IMR-90 (cell line): ENCODE measurements at regions not wholly inside any gene's neighbourhood (a gene's known extent, or its start where the extent isn't known, plus 50 kb on each side); places are given as distances from the start of the nearest gene placed in this dataset.

Experiments used
- ATAC-seq: fragments of 200-7000 bp; cut with Tn5 transposase; 2 replicates; pipeline ENCODE4 v1.9.1; 2020; ENCODE audit warnings: low read depth, mild to moderate bottlenecking, moderate library complexity
- BruUV-seq: library from RNA; stranded (reverse); fragments of 400-500 nt; replicated peaks from 2 replicates; lab custom pipeline; 2021; lab: Mats Ljungman, UMichigan
- CTCF ChIA-PET: fragments of 300-600 bp; formaldehyde crosslinking; extraction: SDS; loops from one replicate; lab custom pipeline; 2021; ENCODE audit warnings: antibody characterized with exemption; lab: Yijun Ruan, JAX
- POLR2A ChIA-PET: fragments of 300-600 bp; sonication (Branson Sonifier 250); formaldehyde crosslinking; loops from one replicate; lab custom pipeline; 2022; ENCODE audit warnings: antibody characterized with exemption; ENCODE audit not compliant: unreplicated experiment; lab: Charles Lee
- DNase-seq: peaks from one replicate; pipeline ENCODE4 v3.0.0; 2013
- H2AFZ ChIP-seq: replicated peaks from 2 replicates; pipeline ENCODE3; 2013; ENCODE audit warnings: low read length, mild to moderate bottlenecking; ENCODE audit not compliant: poor library complexity
- H2AK5ac ChIP-seq: 2 replicates; pipeline ENCODE4 v1.6.1; 2013; ENCODE audit warnings: low read depth, low read length, inconsistent platforms
- H2AK9ac ChIP-seq: replicated peaks from 2 replicates; pipeline ENCODE3; 2013; ENCODE audit warnings: mild to moderate bottlenecking, low read depth, low read length, moderate library complexity; ENCODE audit not compliant: poor library complexity
- H2BK120ac ChIP-seq: 2 replicates; pipeline ENCODE4 v1.6.1; 2013; ENCODE audit warnings: low read depth, low read length, inconsistent platforms
- H2BK15ac ChIP-seq: 3 replicates; pipeline ENCODE4 v1.6.1; 2013; ENCODE audit warnings: low read depth, low read length, inconsistent platforms
- H2BK20ac ChIP-seq: 2 replicates; pipeline ENCODE4 v1.6.1; 2013; ENCODE audit warnings: low read depth, mild to moderate bottlenecking, inconsistent platforms, low read length, moderate library complexity
- H2BK5ac ChIP-seq: 2 replicates; pipeline ENCODE4 v1.6.1; 2013; ENCODE audit warnings: mild to moderate bottlenecking, low read depth, low read length, inconsistent platforms; ENCODE audit not compliant: poor library complexity, severe bottlenecking
- H3K14ac ChIP-seq: replicated peaks from 2 replicates; pipeline ENCODE4 v1.6.1; 2013; ENCODE audit warnings: low read depth, low read length, inconsistent platforms
- H3K18ac ChIP-seq: 2 replicates; pipeline ENCODE4 v1.6.1; 2013; ENCODE audit warnings: low read depth, low read length, control low read depth
- H3K23ac ChIP-seq: 2 replicates; pipeline ENCODE4 v1.6.1; 2013; ENCODE audit warnings: low read depth, low read length, inconsistent platforms
- H3K27ac ChIP-seq: 2 replicates; pipeline ENCODE4 v1.5.1; 2013; ENCODE audit warnings: mild to moderate bottlenecking, control low read depth, low read length; ENCODE audit not compliant: insufficient read depth
- H3K27me3 ChIP-seq: 2 replicates; pipeline ENCODE4 v1.6.1; 2013; ENCODE audit warnings: low read length; ENCODE audit not compliant: control insufficient read depth, insufficient read depth
- H3K36me3 ChIP-seq: 2 replicates; pipeline ENCODE4 v1.6.1; 2013; ENCODE audit warnings: low read length, mixed read lengths; ENCODE audit not compliant: control insufficient read depth, insufficient read depth
- H3K4ac ChIP-seq: 2 replicates; pipeline ENCODE4 v1.6.1; 2013; ENCODE audit warnings: low read depth, low read length, inconsistent platforms
- H3K4me1 ChIP-seq: 2 replicates; pipeline ENCODE4 v1.6.1; 2013; ENCODE audit warnings: low read length, mixed read lengths; ENCODE audit not compliant: control insufficient read depth, insufficient read depth
- H3K4me2 ChIP-seq: 2 replicates; pipeline ENCODE4 v1.6.1; 2013; ENCODE audit warnings: low read depth, mild to moderate bottlenecking, control low read depth, low read length, moderate library complexity
- H3K4me3 ChIP-seq: 2 replicates; pipeline ENCODE4 v1.5.1; 2013; ENCODE audit warnings: low read depth, mild to moderate bottlenecking, control low read depth, low read length, moderate library complexity; ENCODE audit not compliant: insufficient read depth
- H3K56ac ChIP-seq: 2 replicates; pipeline ENCODE4 v1.6.1; 2013; ENCODE audit warnings: low read length, inconsistent platforms; ENCODE audit not compliant: insufficient read depth; ENCODE audit errors: extremely low read depth
- H3K79me1 ChIP-seq, 2 experiments: 2 replicates each; pipeline ENCODE4 v1.6.1; 2013; ENCODE audit warnings: low read length in 2 of 2, inconsistent platforms in 1 of 2, low read depth in 1 of 2
- H3K9ac ChIP-seq: 2 replicates; pipeline ENCODE4 v1.6.1; 2013; ENCODE audit warnings: low read depth, low read length, control low read depth
- H3K9me1 ChIP-seq: 2 replicates; pipeline ENCODE4 v1.6.1; 2013; ENCODE audit warnings: low read length, inconsistent platforms; ENCODE audit not compliant: insufficient read depth
- H3K9me3 ChIP-seq: 2 replicates; pipeline ENCODE4 v1.6.1; 2013; ENCODE audit warnings: low read length; ENCODE audit not compliant: control insufficient read depth, insufficient read depth
- H4K20me1 ChIP-seq: 2 replicates; pipeline ENCODE4 v1.6.1; 2013; ENCODE audit warnings: low read length, inconsistent platforms; ENCODE audit not compliant: insufficient read depth
- H4K5ac ChIP-seq: 2 replicates; pipeline ENCODE4 v1.6.1; 2013; ENCODE audit warnings: mild to moderate bottlenecking, low read depth, low read length, control low read depth
- H4K8ac ChIP-seq, 2 experiments: 2 replicates each; pipeline ENCODE4 v1.6.1; 2013; ENCODE audit warnings: low read depth in 2 of 2, low read length in 2 of 2, control low read depth in 1 of 2, inconsistent platforms in 1 of 2
- H4K91ac ChIP-seq: 2 replicates; pipeline ENCODE4 v1.6.1; 2013; ENCODE audit warnings: low read depth, low read length, inconsistent platforms; ENCODE audit not compliant: insufficient read depth
- CEBPB ChIP-seq: IDR thresholded peaks from 2 replicates; pipeline ENCODE4 v1.6.1; 2012; ENCODE audit warnings: low read depth, low read length, improper control_type of control experiment
- NFE2L2 ChIP-seq: fragments of 150-350 bp; IDR thresholded peaks from 2 replicates; pipeline ENCODE4 v1.6.1; 2016; ENCODE audit warnings: low read depth, mild to moderate bottlenecking, low read length
- POLR2A ChIP-seq: IDR thresholded peaks from 2 replicates; pipeline ENCODE4 v1.6.1; 2012; ENCODE audit warnings: mild to moderate bottlenecking, low read depth, low read length
- WGBS, 2 experiments: methylation state at CpG; one replicate each; pipeline versions ENCODE4 v1.1.5 to v1.1.7; 2013; ENCODE audit warnings: missing lambda C conversion rate in 2 of 2; ENCODE audit not compliant: insufficient read length in 1 of 2; ENCODE audit errors: extremely low coverage in 2 of 2; 5-methylcytosine and 5-hydroxymethylcytosine counted together
- dilution Hi-C: fragments of 300-500 bp; cut with HindIII; formaldehyde crosslinking; loops from one replicate; pipeline ENCODE4 v1.14.3; 2018; ENCODE audit warnings: low sequenced_read_pairs; ENCODE audit not compliant: unreplicated experiment
- in situ Hi-C: fragments of 300-500 bp; cut with MboI; formaldehyde crosslinking; loops from 3 replicates; pipeline ENCODE4 v1.14.3; 2019; ENCODE audit warnings: low sequenced_read_pairs, inconsistent platforms, mixed read lengths
- intact Hi-C: fragments of 100-400 bp; cut with micrococcal nuclease; formaldehyde crosslinking; loops from 2 replicates; pipeline ENCODE4 v1.10.0; 2022
- TF ChIP-seq, protein P1 (sequence below): fragments of 150-350 bp; IDR thresholded peaks from 2 replicates; pipeline ENCODE4 v1.6.1; 2017; ENCODE audit warnings: mild to moderate bottlenecking, antibody characterized with exemption, low read length, low read depth

DNA sequence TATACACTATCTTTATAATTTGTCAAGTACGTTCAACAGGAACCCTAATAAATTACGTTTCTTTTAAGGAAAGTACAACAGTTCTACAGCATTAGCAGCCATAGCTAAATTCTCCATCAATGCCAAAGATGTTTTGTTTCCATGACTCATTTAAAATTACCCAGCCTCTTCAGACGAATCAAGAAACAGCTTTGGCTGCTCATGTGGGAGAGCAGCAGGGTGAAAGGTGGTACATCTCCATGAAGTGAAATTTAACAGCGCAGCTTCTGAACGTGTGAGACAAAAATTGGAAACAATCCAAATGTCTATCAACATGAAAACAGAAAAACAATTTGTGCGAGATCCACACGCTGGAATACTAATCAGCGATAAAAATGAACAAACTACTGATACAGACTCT is 327.3 kb upstream of the CDH6 start:
- Histone ChIP-seq H2BK20ac (no peak overlapping the region), H2BK15ac (no peak overlapping the region), H3K18ac (no peak overlapping the region), H2BK120ac (no peak overlapping the region), H3K14ac (no peak overlapping the region), H2AFZ (no peak overlapping the region), H4K5ac (no peak overlapping the region), H3K36me3 (no peaks in the 10 kb centered on the region), H3K9ac (no peak overlapping the region), H2AK5ac (no peak overlapping the region), H3K4me2 (no peak overlapping the region), H3K79me1 (no peaks in the 10 kb centered on the region), H3K27ac (no peak overlapping the region), H3K4me1 (peaks cover 3% of the 10 kb centered on the region; the same call in 1 of the 2 replicates), H4K91ac (no peak overlapping the region), H4K8ac (no peak overlapping the region), H3K9me1 (no peaks in the 10 kb centered on the region), H3K4ac (no peak overlapping the region), H3K27me3 (no peaks in the 10 kb centered on the region), H3K4me3 (no peak overlapping the region), H4K20me1 (no peaks in the 10 kb centered on the region), H3K56ac (no peak overlapping the region), H2BK5ac (no peak overlapping the region), H3K9me3 (no peaks in the 10 kb centered on the region), H2AK9ac (no peak overlapping the region), H3K23ac (no peak overlapping the region)
- dilution Hi-C loops = no loop called here
- WGBS, 2 experiments = no CpG with 5 or more reads among the region's 8 CpGs
- DNase-seq (peak; percentile 26), ATAC-seq (no peak)
- intact Hi-C loops = no loop called here
- in situ Hi-C loops = no loop called here
- TF ChIP-seq POLR2A (no peak), NFE2L2 (no peak), CEBPB (peak; percentile 50)
- TF ChIP-seq, protein P1, sequence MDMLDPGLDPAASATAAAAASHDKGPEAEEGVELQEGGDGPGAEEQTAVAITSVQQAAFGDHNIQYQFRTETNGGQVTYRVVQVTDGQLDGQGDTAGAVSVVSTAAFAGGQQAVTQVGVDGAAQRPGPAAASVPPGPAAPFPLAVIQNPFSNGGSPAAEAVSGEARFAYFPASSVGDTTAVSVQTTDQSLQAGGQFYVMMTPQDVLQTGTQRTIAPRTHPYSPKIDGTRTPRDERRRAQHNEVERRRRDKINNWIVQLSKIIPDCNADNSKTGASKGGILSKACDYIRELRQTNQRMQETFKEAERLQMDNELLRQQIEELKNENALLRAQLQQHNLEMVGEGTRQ = no peak
- ChIA-PET POLR2A (no interaction called here), CTCF (no interaction called here)
- BruUV-seq = no TSS peak
